Gastroesophageal sphincter (tissue), 3 donors: ENCODE measurements at regions not wholly inside any gene's neighbourhood (a gene's known extent, or its start where the extent isn't known, plus 50 kb on each side); places are given as distances from the start of the nearest gene placed in this dataset.
"Not testable (repeated sequence)": the region's sequence is repeated elsewhere in the genome, so short reads cannot be mapped to it uniquely, and the experiment has no call there.

Experiments
- POLR2AphosphoS5 ChIP-seq: sonication (generic); formaldehyde crosslinking; IDR thresholded peaks from one replicate; pipeline ENCODE4 v1.6.1; 2017; ENCODE audit warnings: antibody characterized with exemption
- TF ChIP-seq, protein P1 (sequence below), 4 experiments: fragments of 200-600 bp in 2 of 4; fragments of 450-650 bp in 2 of 4; sonication (generic) in 1 of 4; IDR thresholded peaks; one replicate each; pipeline ENCODE4 v1.5.1; 2017 to 2019; ENCODE audit warnings: antibody characterized with exemption in 4 of 4, mild to moderate bottlenecking in 2 of 4, moderate library complexity in 2 of 4

DNA sequence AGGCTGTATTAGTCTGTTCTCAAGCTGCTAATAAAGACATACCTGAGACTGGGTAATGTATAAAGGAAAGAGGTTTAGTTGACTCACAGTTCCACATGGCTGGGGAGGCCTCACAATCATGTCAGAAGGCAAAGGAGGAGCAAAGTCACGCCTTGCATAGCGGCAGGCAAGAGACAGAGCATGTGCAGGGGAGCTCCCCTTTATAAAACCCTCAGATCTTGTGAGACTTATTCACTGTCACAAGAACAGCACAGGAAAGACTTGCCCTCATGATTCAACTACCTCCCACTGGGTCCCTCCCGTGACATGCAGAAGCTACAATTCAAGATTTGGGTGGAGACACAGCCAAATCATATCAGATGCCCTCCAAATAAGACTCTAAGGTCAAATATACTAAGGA is 139.4 kb upstream of the TOP1 start:
- TF ChIP-seq POLR2AphosphoS5 = not testable (repeated sequence)
- TF ChIP-seq, protein P1, sequence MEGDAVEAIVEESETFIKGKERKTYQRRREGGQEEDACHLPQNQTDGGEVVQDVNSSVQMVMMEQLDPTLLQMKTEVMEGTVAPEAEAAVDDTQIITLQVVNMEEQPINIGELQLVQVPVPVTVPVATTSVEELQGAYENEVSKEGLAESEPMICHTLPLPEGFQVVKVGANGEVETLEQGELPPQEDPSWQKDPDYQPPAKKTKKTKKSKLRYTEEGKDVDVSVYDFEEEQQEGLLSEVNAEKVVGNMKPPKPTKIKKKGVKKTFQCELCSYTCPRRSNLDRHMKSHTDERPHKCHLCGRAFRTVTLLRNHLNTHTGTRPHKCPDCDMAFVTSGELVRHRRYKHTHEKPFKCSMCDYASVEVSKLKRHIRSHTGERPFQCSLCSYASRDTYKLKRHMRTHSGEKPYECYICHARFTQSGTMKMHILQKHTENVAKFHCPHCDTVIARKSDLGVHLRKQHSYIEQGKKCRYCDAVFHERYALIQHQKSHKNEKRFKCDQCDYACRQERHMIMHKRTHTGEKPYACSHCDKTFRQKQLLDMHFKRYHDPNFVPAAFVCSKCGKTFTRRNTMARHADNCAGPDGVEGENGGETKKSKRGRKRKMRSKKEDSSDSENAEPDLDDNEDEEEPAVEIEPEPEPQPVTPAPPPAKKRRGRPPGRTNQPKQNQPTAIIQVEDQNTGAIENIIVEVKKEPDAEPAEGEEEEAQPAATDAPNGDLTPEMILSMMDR (IDR thresholded peaks at IDR 0.05) = not testable (repeated sequence)
